Right atrium auricular region (tissue), 2 donors: ENCODE measurements at regions not wholly inside any gene's neighbourhood (a gene's known extent, or its start where the extent isn't known, plus 50 kb on each side); places are given as distances from the start of the nearest gene placed in this dataset.

Experiments
- DNase-seq: peaks from one replicate; pipeline ENCODE4 v3.0.0-alpha.2; 2019; ENCODE audit warnings: low spot score
- H3K27ac ChIP-seq, 2 donors: fragments of 200-600 bp; sonication (generic); 1 replicate in 1 of 2; 2 replicates in 1 of 2; pipeline ENCODE4 v1.5.1; 2016 to 2019
- H3K27me3 ChIP-seq, 2 donors: fragments of 200-600 bp; sonication (generic); one replicate each; pipeline versions ENCODE4 v1.5.1 to v1.6.0; 2017 to 2019
- H3K36me3 ChIP-seq: fragments of 200-600 bp; sonication (generic); one replicate; pipeline ENCODE4 v1.5.1; 2016
- H3K4me1 ChIP-seq, 2 donors: fragments of 200-600 bp; sonication (generic); one replicate each; pipeline versions ENCODE4 v1.5.1 to v1.6.0; 2017 to 2019
- H3K4me3 ChIP-seq, 2 donors: fragments of 200-600 bp; sonication (generic); 1 replicate in 1 of 2; 2 replicates in 1 of 2; pipeline ENCODE4 v1.5.1; 2017 to 2019; ENCODE audit warnings: mild to moderate bottlenecking in 1 of 2, moderate library complexity in 1 of 2
- H3K9me3 ChIP-seq, 2 donors: fragments of 200-600 bp; sonication (generic); one replicate each; pipeline ENCODE4 v1.5.1; 2019
- CTCF ChIP-seq, 2 donors: fragments of 200-600 bp; sonication (generic); IDR thresholded peaks; one replicate each; pipeline ENCODE4 v1.5.1; 2019; ENCODE audit warnings: antibody characterized with exemption in 2 of 2

GRCh38 chr5:35285011-35285410, 54.7 kb upstream of the PRLR start:
- H3K4me1 ChIP-seq = no peaks in the 10 kb centered on the region
- H3K9me3 ChIP-seq = no peaks in the 10 kb centered on the region
- no peak for DNase-seq
- no peaks in the 10 kb centered on the region for H3K27me3 ChIP-seq
- no peak overlapping the region for H3K27ac ChIP-seq
- no peaks in the 10 kb centered on the region for H3K36me3 ChIP-seq
- no peak for TF ChIP-seq CTCF (IDR thresholded peaks at IDR 0.05)
- H3K4me3 ChIP-seq = no peak overlapping the region

GRCh38 chr5:35284364-35284763, 54.1 kb upstream of the PRLR start:
- no peak for TF ChIP-seq CTCF (IDR thresholded peaks at IDR 0.05)
- Histone ChIP-seq H3K27ac (no peak overlapping the region), H3K36me3 (no peaks in the 10 kb centered on the region), H3K27me3 (no peaks in the 10 kb centered on the region), H3K9me3 (peaks cover 0 to 2% of the 10 kb centered on the region in 2 donors), H3K4me1 (no peaks in the 10 kb centered on the region), H3K4me3 (no peak overlapping the region)
- DNase-seq = no peak

DNA sequence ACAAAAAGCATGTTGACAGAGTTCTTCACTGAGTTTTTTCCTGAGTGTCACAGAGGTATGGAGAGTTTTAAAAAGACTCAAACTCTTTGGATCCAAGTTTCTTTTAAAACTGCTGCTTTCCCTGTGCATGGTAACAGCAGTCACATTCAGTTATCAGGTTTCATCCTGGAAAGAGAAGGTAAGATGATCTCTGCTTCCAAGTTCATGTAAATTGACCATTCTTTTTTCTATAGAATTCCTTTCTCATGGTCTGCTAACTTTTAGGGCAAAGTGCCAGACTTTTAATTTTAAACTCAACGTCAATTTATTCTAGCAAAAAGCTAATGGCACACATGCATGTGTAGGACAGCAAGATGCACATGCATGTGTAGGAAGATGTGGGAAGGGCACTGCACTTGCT, 52.5 kb upstream of the PRLR start:
- Histone ChIP-seq H3K9me3 (peaks cover 0 to 13% of the 10 kb centered on the region in 2 donors), H3K36me3 (no peaks in the 10 kb centered on the region), H3K27ac (no peak overlapping the region), H3K4me1 (no peaks in the 10 kb centered on the region), H3K4me3 (no peak overlapping the region), H3K27me3 (no peaks in the 10 kb centered on the region)
- no peak for DNase-seq
- TF ChIP-seq CTCF (IDR thresholded peaks at IDR 0.05) = no peak

- DNase-seq = no peak
- Histone ChIP-seq H3K27ac (no peak overlapping the region), H3K9me3 (peaks cover 0 to 13% of the 10 kb centered on the region in 2 donors), H3K36me3 (no peaks in the 10 kb centered on the region), H3K27me3 (no peaks in the 10 kb centered on the region), H3K4me3 (no peak overlapping the region), H3K4me1 (no peaks in the 10 kb centered on the region)
- no peak for TF ChIP-seq CTCF (IDR thresholded peaks at IDR 0.05)
Observed at GRCh38 chr5:35281613-35282012, 51.3 kb upstream of the PRLR start.
